ENCODE measurements at regions not wholly inside any gene's neighbourhood (a gene's known extent, or its start where the extent isn't known, plus 50 kb on each side); places are given as distances from the start of the nearest gene placed in this dataset.

DNA sequence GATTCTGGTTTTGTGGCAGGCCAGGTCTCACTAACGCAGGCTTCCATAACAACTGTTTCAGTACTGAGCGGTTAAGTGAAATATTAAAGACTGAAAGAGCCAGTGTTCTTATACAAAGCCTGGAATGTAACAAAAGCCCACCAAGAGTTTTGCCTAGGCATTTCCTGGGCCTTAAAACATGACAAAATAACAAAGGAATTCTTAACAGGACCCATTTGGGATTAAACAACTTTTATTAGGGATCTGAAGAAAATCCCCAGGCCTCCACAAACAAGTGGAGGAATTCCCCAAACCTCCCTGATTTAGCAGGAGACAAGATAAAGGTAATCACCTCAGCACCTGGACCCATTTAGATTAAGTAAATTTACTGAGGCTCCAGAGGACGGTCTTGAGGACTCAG is 799.7 kb upstream of the SPRY2 start:
- H3K4me3 ChIP-seq (replicated peaks; ENCODE audit: insufficient read depth, low read length): no peak overlapping the region
- no peaks in the 10 kb centered on the region for H3K27me3 ChIP-seq (ENCODE audit: insufficient read depth, poor library complexity, severe bottlenecking)
- no peak overlapping the region for H3K27ac ChIP-seq (replicated peaks)
- TF ChIP-seq SPI1 (IDR thresholded peaks at IDR 0.05; ENCODE audit: borderline replicate concordance, low read depth): no peak
- TF ChIP-seq, protein P1, sequence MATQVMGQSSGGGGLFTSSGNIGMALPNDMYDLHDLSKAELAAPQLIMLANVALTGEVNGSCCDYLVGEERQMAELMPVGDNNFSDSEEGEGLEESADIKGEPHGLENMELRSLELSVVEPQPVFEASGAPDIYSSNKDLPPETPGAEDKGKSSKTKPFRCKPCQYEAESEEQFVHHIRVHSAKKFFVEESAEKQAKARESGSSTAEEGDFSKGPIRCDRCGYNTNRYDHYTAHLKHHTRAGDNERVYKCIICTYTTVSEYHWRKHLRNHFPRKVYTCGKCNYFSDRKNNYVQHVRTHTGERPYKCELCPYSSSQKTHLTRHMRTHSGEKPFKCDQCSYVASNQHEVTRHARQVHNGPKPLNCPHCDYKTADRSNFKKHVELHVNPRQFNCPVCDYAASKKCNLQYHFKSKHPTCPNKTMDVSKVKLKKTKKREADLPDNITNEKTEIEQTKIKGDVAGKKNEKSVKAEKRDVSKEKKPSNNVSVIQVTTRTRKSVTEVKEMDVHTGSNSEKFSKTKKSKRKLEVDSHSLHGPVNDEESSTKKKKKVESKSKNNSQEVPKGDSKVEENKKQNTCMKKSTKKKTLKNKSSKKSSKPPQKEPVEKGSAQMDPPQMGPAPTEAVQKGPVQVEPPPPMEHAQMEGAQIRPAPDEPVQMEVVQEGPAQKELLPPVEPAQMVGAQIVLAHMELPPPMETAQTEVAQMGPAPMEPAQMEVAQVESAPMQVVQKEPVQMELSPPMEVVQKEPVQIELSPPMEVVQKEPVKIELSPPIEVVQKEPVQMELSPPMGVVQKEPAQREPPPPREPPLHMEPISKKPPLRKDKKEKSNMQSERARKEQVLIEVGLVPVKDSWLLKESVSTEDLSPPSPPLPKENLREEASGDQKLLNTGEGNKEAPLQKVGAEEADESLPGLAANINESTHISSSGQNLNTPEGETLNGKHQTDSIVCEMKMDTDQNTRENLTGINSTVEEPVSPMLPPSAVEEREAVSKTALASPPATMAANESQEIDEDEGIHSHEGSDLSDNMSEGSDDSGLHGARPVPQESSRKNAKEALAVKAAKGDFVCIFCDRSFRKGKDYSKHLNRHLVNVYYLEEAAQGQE (IDR thresholded peaks at IDR 0.05; ENCODE audit: insufficient replicate concordance, low read depth): no peak
- no peak for TF ChIP-seq POLR2AphosphoS5 (IDR thresholded peaks at IDR 0.05; ENCODE audit: low read depth)
- DNase-seq (ENCODE audit: low read depth in 1 of 2, low spot score in 1 of 2): no peak

DNA sequence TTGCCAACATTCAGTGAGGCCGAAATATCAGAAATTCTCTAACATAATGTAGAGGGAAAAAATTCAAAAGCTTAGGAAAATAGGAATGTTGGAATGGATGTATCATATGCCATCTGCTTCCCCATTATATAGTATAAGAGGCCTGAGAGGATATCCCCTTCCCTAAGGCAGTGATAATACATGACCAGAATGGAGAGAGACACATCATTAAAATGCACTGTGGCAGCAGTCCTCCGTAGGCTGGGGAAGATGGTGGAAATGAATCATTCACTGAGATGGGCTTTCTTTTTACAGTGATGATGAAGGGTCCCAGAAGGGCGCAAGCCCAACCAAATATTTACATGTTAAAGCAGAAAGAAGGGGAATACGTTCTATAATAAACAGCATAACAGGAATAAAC is 799.1 kb upstream of the SPRY2 start:
- Histone ChIP-seq H3K4me3 (replicated peaks; ENCODE audit: insufficient read depth, low read length) (no peak overlapping the region), H3K27ac (replicated peaks) (no peak overlapping the region), H3K27me3 (ENCODE audit: insufficient read depth, poor library complexity, severe bottlenecking) (no peaks in the 10 kb centered on the region)
- no peak for DNase-seq (ENCODE audit: low read depth in 1 of 2, low spot score in 1 of 2)
- TF ChIP-seq, protein P1 (IDR thresholded peaks at IDR 0.05; ENCODE audit: insufficient replicate concordance, low read depth): no peak
- TF ChIP-seq POLR2AphosphoS5 (IDR thresholded peaks at IDR 0.05; ENCODE audit: low read depth): no peak
- TF ChIP-seq GABPA (IDR thresholded peaks at IDR 0.05; ENCODE audit: low read depth): no peak
- TF ChIP-seq, protein P2, sequence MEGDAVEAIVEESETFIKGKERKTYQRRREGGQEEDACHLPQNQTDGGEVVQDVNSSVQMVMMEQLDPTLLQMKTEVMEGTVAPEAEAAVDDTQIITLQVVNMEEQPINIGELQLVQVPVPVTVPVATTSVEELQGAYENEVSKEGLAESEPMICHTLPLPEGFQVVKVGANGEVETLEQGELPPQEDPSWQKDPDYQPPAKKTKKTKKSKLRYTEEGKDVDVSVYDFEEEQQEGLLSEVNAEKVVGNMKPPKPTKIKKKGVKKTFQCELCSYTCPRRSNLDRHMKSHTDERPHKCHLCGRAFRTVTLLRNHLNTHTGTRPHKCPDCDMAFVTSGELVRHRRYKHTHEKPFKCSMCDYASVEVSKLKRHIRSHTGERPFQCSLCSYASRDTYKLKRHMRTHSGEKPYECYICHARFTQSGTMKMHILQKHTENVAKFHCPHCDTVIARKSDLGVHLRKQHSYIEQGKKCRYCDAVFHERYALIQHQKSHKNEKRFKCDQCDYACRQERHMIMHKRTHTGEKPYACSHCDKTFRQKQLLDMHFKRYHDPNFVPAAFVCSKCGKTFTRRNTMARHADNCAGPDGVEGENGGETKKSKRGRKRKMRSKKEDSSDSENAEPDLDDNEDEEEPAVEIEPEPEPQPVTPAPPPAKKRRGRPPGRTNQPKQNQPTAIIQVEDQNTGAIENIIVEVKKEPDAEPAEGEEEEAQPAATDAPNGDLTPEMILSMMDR (IDR thresholded peaks at IDR 0.05; ENCODE audit: insufficient read depth, low read length): no peak
- TF ChIP-seq SPI1 (IDR thresholded peaks at IDR 0.05; ENCODE audit: borderline replicate concordance, low read depth): no peak

DNA sequence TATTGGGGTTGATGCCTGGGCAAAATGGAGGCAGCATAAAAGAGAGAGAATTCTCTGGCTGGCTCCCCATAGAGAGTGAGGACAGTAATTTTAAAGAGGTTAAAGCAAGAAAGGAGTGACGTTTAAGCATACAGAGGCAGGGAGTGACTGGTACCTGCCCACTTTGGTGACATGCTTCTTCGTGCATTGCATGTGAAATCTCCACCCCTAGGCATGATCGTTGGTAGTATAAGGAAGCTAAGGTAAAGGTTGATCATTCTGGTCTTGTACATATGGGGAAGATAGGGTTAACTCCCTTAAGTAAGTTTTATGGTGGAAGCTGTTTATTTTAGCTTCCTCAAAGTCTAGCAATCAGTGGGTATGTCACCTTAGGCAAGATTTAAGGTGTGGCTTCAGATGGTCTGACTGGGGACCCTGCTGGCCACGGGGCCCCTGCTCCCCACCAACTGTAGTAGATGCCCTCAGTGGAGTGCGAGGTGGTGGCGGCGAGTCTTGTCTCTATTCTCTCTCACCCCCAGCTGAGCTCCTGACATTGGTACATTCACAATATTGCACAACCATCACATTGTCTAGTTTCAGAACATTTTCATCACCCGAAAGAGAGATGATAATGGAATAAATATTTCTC is 797.5 kb upstream of the SPRY2 start:
- no peak for DNase-seq (ENCODE audit: low read depth in 1 of 2, low spot score in 1 of 2)
- Histone ChIP-seq H3K4me3 (replicated peaks; ENCODE audit: insufficient read depth, low read length) (no peak overlapping the region), H3K27me3 (ENCODE audit: insufficient read depth, poor library complexity, severe bottlenecking) (no peaks in the 10 kb centered on the region), H3K27ac (replicated peaks) (no peak overlapping the region)
- TF ChIP-seq, protein P1 (IDR thresholded peaks at IDR 0.05; ENCODE audit: insufficient replicate concordance, low read depth): no peak
- TF ChIP-seq SPI1 (IDR thresholded peaks at IDR 0.05; ENCODE audit: borderline replicate concordance, low read depth) (no peak), POLR2AphosphoS5 (IDR thresholded peaks at IDR 0.05; ENCODE audit: low read depth) (no peak), GABPA (IDR thresholded peaks at IDR 0.05; ENCODE audit: low read depth) (no peak)
- TF ChIP-seq, protein P2 (IDR thresholded peaks at IDR 0.05; ENCODE audit: insufficient read depth, low read length): no peak

All from HL-60 (cell line).